ENCODE measurements at regions not wholly inside any gene's neighbourhood (a gene's known extent, or its start where the extent isn't known, plus 50 kb on each side); places are given as distances from the start of the nearest gene placed in this dataset.

- CTCF ChIA-PET, result interaction anchor here (1.1 kb wide), 1 partner anchor 21 kb away, joined by 3 read pairs; no protein-coding TSS in a partner anchor
- ATAC-seq (no peak), DNase-seq (no peak)
- Mint-ChIP-seq H3K9me3 (no peaks in the 10 kb centered on the region), H3K4me3 (no peak overlapping the region), H3K27ac (no peak overlapping the region), H3K27me3 (no peaks in the 10 kb centered on the region), H3K36me3 (ENCODE audit: low read depth) (no peaks in the 10 kb centered on the region), H3K4me1 (ENCODE audit: low read depth) (no peaks in the 10 kb centered on the region)
- POLR2A ChIA-PET, result no interaction called here
- intact Hi-C loops (cut with micrococcal nuclease), result no loop called here
- TF ChIP-seq CTCF (IDR thresholded peaks at IDR 0.05), result no peak
These were observed 131.9 kb downstream of the NPR3 start for GRCh38 chr5:32842813-32843530.

DNA sequence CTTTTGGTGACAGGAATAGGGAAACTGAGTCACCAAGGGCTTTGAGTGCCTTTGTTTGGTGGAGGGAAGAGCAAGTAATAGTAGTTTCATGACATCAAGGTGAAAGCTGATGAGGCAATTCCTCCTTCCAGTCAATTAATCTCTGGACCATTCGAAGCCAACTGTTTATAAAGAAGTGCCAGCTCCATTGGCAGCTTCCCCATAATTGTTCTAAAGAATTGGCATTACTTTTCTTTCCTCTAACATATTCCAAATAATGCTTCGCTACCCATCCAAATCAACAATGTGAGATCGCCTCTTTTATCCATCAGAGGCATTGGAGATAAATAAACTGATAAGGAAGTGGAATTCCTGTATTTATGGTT lies 132.4 kb downstream of the NPR3 start:
- H3K27ac Mint-ChIP-seq, result no peak overlapping the region
- H3K27me3 Mint-ChIP-seq, result no peaks in the 10 kb centered on the region
- intact Hi-C loops (cut with micrococcal nuclease), result no loop called here
- no peak for ATAC-seq
- DNase-seq, result no peak
- no peaks in the 10 kb centered on the region for H3K4me1 Mint-ChIP-seq (ENCODE audit: low read depth)
- CTCF ChIA-PET, result interaction anchor here (1.1 kb wide), 1 partner anchor 21 kb away, joined by 3 read pairs; no protein-coding TSS in a partner anchor
- H3K4me3 Mint-ChIP-seq, result no peak overlapping the region
- TF ChIP-seq CTCF (IDR thresholded peaks at IDR 0.05), result no peak
- no peaks in the 10 kb centered on the region for H3K9me3 Mint-ChIP-seq
- no peaks in the 10 kb centered on the region for H3K36me3 Mint-ChIP-seq (ENCODE audit: low read depth)
- POLR2A ChIA-PET, result no interaction called here

DNA sequence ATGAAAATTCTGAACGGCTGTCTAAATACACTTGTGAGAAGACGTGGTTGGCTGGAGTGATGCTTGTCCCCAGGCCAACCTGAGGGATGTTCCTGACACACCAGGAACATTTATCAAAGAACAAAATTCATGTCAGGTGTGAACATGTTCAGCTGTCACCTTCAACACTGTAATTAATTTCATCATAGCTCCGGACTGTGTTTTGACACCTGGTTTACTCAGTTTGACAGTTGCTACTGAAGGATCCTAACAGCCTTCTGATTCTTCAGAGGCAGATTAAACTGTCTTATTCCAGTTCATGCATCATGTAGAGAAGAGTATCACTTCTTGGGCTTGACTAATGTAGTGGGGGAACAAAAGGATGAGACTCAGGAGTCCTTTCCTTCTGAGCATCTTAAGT lies 134.1 kb downstream of the NPR3 start:
- no peak for DNase-seq
- Mint-ChIP-seq H3K27me3 (no peaks in the 10 kb centered on the region), H3K36me3 (ENCODE audit: low read depth) (no peaks in the 10 kb centered on the region), H3K9me3 (no peaks in the 10 kb centered on the region), H3K27ac (no peak overlapping the region), H3K4me1 (ENCODE audit: low read depth) (no peaks in the 10 kb centered on the region), H3K4me3 (no peak overlapping the region)
- intact Hi-C loops (cut with micrococcal nuclease), result no loop called here
- POLR2A ChIA-PET, result no interaction called here
- no peak for TF ChIP-seq CTCF (IDR thresholded peaks at IDR 0.05)
- CTCF ChIA-PET, result no interaction called here
- ATAC-seq, result no peak

- Mint-ChIP-seq H3K4me1 (ENCODE audit: low read depth) (no peaks in the 10 kb centered on the region), H3K27ac (no peak overlapping the region), H3K9me3 (no peaks in the 10 kb centered on the region), H3K4me3 (no peak overlapping the region), H3K27me3 (no peaks in the 10 kb centered on the region), H3K36me3 (ENCODE audit: low read depth) (no peaks in the 10 kb centered on the region)
- no peak for TF ChIP-seq CTCF (IDR thresholded peaks at IDR 0.05)
- CTCF ChIA-PET, result no interaction called here
- DNase-seq, result no peak
- POLR2A ChIA-PET, result no interaction called here
- no peak for ATAC-seq
- intact Hi-C loops (cut with micrococcal nuclease), result no loop called here
These were observed 137.0 kb downstream of the NPR3 start for GRCh38 chr5:32848120-32848519.

GRCh38 chr5:32848681-32849080 lies 137.6 kb downstream of the NPR3 start:
- ChIA-PET CTCF (no interaction called here), POLR2A (no interaction called here)
- no peaks in the 10 kb centered on the region for H3K9me3 Mint-ChIP-seq
- intact Hi-C loops (cut with micrococcal nuclease), result no loop called here
- H3K4me3 Mint-ChIP-seq, result no peak overlapping the region
- H3K27me3 Mint-ChIP-seq, result no peaks in the 10 kb centered on the region
- no peaks in the 10 kb centered on the region for H3K4me1 Mint-ChIP-seq (ENCODE audit: low read depth)
- H3K36me3 Mint-ChIP-seq (ENCODE audit: low read depth), result no peaks in the 10 kb centered on the region
- H3K27ac Mint-ChIP-seq, result no peak overlapping the region
- DNase-seq (no peak), ATAC-seq (no peak)
- TF ChIP-seq CTCF (IDR thresholded peaks at IDR 0.05), result no peak
